GM18951 (cell line): ENCODE measurements at regions not wholly inside any gene's neighbourhood (a gene's known extent, or its start where the extent isn't known, plus 50 kb on each side); places are given as distances from the start of the nearest gene placed in this dataset.

Source experiments
- POLR2A ChIP-seq: IDR thresholded peaks from 4 replicates; pipeline ENCODE4 v1.6.1; 2011; ENCODE audit warnings: mild to moderate bottlenecking; ENCODE audit not compliant: insufficient read length, insufficient read depth; ENCODE audit errors: extremely low read depth
- in situ Hi-C: fragments of 300-500 bp; cut with MboI; formaldehyde crosslinking; loops from one replicate; pipeline ENCODE4 v1.12.0; 2022; ENCODE audit warnings: low sequenced_read_pairs, mixed read lengths, inconsistent platforms; ENCODE audit not compliant: unreplicated experiment

DNA sequence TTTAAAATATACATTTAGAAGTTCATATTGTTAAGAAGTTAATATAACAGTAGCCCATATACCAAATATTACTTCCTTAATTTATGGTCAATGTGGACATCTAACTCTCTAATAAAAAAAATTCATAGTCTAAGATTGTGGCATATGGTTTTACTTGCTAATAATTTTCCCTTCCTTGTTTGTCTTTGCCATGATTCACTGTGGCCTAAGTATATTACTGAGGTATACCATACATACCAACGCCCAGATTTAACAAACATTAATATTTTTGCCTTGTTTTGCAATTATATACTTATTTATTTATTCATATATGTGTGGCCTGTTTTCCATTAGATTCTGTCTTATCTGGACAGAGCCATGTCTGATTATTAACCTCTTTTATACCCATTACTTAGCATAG, 54.6 kb upstream of the CCDC150 start:
- no peak for TF ChIP-seq POLR2A
- in situ Hi-C loops, result no loop called here

DNA sequence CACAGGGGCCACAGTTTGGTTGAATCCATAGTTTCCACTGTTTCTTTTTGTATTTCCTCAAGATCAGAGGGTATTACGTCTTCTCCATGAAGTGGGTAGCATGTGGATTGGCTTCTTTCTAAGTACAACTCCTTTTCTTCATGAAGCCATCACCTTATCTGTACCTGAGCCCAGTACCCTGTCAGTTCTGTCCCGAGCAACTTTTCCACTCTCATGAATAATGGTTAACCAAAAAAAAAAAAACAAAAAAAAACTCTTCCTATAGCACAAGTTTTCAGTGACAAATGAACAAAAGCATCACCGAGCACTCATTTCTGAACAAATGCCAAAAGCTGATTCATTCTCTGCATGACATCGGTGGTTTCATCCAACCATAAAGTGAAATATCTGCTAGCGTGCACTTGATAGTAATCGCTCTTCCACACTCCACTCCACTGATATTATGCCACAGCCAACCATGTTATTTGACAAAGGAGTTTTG, 53.0 kb upstream of the CCDC150 start:
- TF ChIP-seq POLR2A, result no peak
- in situ Hi-C loops, result no loop called here

DNA sequence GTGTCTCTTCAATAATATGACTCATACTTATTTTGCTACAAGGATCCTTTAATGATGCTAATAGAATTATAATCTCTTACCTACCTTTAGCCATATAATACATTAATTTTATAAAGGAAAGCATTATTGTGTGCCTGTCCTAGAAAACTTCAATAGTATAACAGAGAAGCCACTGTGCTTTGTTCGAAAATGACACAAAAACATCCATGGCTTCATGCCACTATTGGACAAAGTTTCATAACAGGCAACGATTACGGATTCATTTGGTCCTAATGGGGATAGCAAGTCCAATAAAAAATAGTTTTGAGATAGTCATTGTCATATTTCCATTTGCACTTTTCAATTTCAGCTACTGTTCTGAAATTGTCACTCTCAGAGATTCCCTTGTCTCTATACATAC, 52.5 kb upstream of the CCDC150 start:
- TF ChIP-seq POLR2A, result no peak
- in situ Hi-C loops, result no loop called here

DNA sequence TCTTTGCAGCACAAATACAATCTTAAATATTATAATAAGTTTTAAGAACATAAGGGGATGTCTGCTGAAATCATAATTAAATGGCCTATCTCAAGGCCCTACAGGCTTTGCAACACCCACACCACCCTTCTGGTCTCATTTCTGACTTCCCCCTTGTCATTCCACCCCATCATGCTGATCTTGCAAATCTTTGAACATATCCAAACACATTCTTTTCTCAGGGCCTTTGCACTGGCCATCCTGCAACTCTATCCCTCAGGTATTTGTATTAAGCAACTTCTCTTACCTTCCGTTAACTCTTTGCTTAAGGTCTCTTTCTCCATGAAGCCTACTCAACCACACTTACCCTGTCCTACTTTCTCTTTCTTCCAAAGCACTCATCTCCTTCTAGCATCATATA, 51.8 kb upstream of the CCDC150 start:
- in situ Hi-C loops, result no loop called here
- TF ChIP-seq POLR2A, result no peak

DNA sequence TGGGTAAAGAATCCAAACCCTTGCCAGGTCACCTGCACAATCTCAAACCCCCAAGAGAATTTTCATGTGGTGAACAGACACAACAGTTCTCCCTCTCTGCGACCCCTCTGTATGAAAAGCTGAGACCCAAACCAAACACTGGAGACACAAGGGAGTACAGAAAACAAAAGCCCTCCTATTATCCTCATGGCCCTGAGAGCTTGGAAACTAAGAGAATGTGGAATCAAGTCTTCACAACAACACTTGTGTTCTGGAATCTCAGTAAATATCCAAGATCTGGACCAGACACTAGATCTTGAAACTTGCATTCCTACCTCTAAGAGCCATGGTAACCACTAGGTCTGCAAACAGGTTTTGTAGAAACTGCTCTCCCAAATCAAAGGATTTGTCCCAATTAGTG, 50.1 kb upstream of the CCDC150 start:
- in situ Hi-C loops, result no loop called here
- TF ChIP-seq POLR2A, result no peak
